ENCODE measurements at regions not wholly inside any gene's neighbourhood (a gene's known extent, or its start where the extent isn't known, plus 50 kb on each side); places are given as distances from the start of the nearest gene placed in this dataset.
"Not testable (repeated sequence)": the region's sequence is repeated elsewhere in the genome, so short reads cannot be mapped to it uniquely, and the experiment has no call there.

- DNase-seq (ENCODE audit: extremely low read depth in 1 of 2, low read depth in 1 of 2), result peak in 1 of 2 donors; percentile 1
Measured at GRCh38 chr3:178348561-178349217, 187.5 kb upstream of the KCNMB2 start.

- not testable (repeated sequence) for DNase-seq (ENCODE audit: extremely low read depth in 1 of 2, low read depth in 1 of 2)
Measured at GRCh38 chr3:178349218-178349596, 187.0 kb upstream of the KCNMB2 start.

GRCh38 chr3:178350763-178351162 lies 185.5 kb upstream of the KCNMB2 start:
- no peak for DNase-seq (ENCODE audit: extremely low read depth in 1 of 2, low read depth in 1 of 2)

GRCh38 chr3:178352326-178353005 lies 183.8 kb upstream of the KCNMB2 start:
- no peak for DNase-seq (ENCODE audit: extremely low read depth in 1 of 2, low read depth in 1 of 2)

GRCh38 chr3:178353006-178353694 lies 183.1 kb upstream of the KCNMB2 start:
- no peak for DNase-seq (ENCODE audit: extremely low read depth in 1 of 2, low read depth in 1 of 2)

- no peak for DNase-seq (ENCODE audit: extremely low read depth in 1 of 2, low read depth in 1 of 2)
Measured at GRCh38 chr3:178359728-178360127, 176.5 kb upstream of the KCNMB2 start.

- DNase-seq (ENCODE audit: extremely low read depth in 1 of 2, low read depth in 1 of 2), result not testable (repeated sequence)
Measured at GRCh38 chr3:178363048-178363447, 173.2 kb upstream of the KCNMB2 start.

- DNase-seq (ENCODE audit: extremely low read depth in 1 of 2, low read depth in 1 of 2), result no peak
Measured at GRCh38 chr3:178367817-178368617, 168.2 kb upstream of the KCNMB2 start.

GRCh38 chr3:178369006-178369405 lies 167.2 kb upstream of the KCNMB2 start:
- DNase-seq (ENCODE audit: extremely low read depth in 1 of 2, low read depth in 1 of 2), result no peak

- no peak for DNase-seq (ENCODE audit: extremely low read depth in 1 of 2, low read depth in 1 of 2)
Measured at GRCh38 chr3:178369811-178370210, 166.4 kb upstream of the KCNMB2 start.

GRCh38 chr3:178370387-178370786 lies 165.8 kb upstream of the KCNMB2 start:
- DNase-seq (ENCODE audit: extremely low read depth in 1 of 2, low read depth in 1 of 2), result no peak

GRCh38 chr3:178381555-178381954 lies 154.7 kb upstream of the KCNMB2 start:
- DNase-seq (ENCODE audit: extremely low read depth in 1 of 2, low read depth in 1 of 2), result no peak

- no peak for DNase-seq (ENCODE audit: extremely low read depth in 1 of 2, low read depth in 1 of 2)
Measured at GRCh38 chr3:178381971-178382448, 154.2 kb upstream of the KCNMB2 start.

GRCh38 chr3:178382449-178383061 lies 153.7 kb upstream of the KCNMB2 start:
- DNase-seq (ENCODE audit: extremely low read depth in 1 of 2, low read depth in 1 of 2), result no peak

GRCh38 chr3:178384321-178385230 lies 151.7 kb upstream of the KCNMB2 start:
- DNase-seq (ENCODE audit: extremely low read depth in 1 of 2, low read depth in 1 of 2), result no peak

- DNase-seq (ENCODE audit: extremely low read depth in 1 of 2, low read depth in 1 of 2), result no peak
Measured at GRCh38 chr3:178385280-178385952, 150.8 kb upstream of the KCNMB2 start.

- DNase-seq (ENCODE audit: extremely low read depth in 1 of 2, low read depth in 1 of 2), result no peak
Measured at GRCh38 chr3:178386401-178386800, 149.8 kb upstream of the KCNMB2 start.

- no peak for DNase-seq (ENCODE audit: extremely low read depth in 1 of 2, low read depth in 1 of 2)
Measured at GRCh38 chr3:178386880-178387279, 149.4 kb upstream of the KCNMB2 start.

- no peak for DNase-seq (ENCODE audit: extremely low read depth in 1 of 2, low read depth in 1 of 2)
Measured at GRCh38 chr3:178388473-178388872, 147.8 kb upstream of the KCNMB2 start.
